ENCODE measurements at regions not wholly inside any gene's neighbourhood (a gene's known extent, or its start where the extent isn't known, plus 50 kb on each side); places are given as distances from the start of the nearest gene placed in this dataset.

- no peak; the same call in 2 of the 3 replicates for ATAC-seq
- TF ChIP-seq TCF4 (CRISPR knock-in tag; IDR thresholded peaks at IDR 0.05; ENCODE audit: borderline replicate concordance) (no peak), ESRRG (CRISPR knock-in tag; IDR thresholded peaks at IDR 0.05) (no peak), OSR1 (CRISPR knock-in tag; IDR thresholded peaks at IDR 0.05) (no peak), TOX (CRISPR knock-in tag; IDR thresholded peaks at IDR 0.05; ENCODE audit: borderline replicate concordance) (no peak), CSDC2 (CRISPR knock-in tag; IDR thresholded peaks at IDR 0.05) (no peak), GLIS3 (CRISPR knock-in tag; IDR thresholded peaks at IDR 0.05) (no peak), CSRNP3 (CRISPR knock-in tag; IDR thresholded peaks at IDR 0.05) (no peak), SNAI2 (CRISPR knock-in tag; IDR thresholded peaks at IDR 0.05) (no peak), ZNF70 (CRISPR knock-in tag; IDR thresholded peaks at IDR 0.05) (no peak), PATZ1 (CRISPR knock-in tag; IDR thresholded peaks at IDR 0.05; ENCODE audit: borderline replicate concordance) (no peak)
These were observed 160.4 kb upstream of the GPC6 start for GRCh38 chr13:93066187-93066586.

- peak; percentile 75 for ATAC-seq
- TF ChIP-seq ZNF565 (CRISPR knock-in tag; conservative IDR thresholded peaks at IDR 0.05; ENCODE audit: low read depth) (no peak), ISL1 (CRISPR knock-in tag; IDR thresholded peaks at IDR 0.05) (peak; percentile 74), ZFP3 (CRISPR knock-in tag; IDR thresholded peaks at IDR 0.05) (peak; percentile 49; the same call in 1 of the 2 replicates), ZFP30 (CRISPR knock-in tag; IDR thresholded peaks at IDR 0.05) (no peak), CSDC2 (CRISPR knock-in tag; IDR thresholded peaks at IDR 0.05) (no peak; the same call in 1 of the 2 replicates)
These were observed 147.3 kb upstream of the GPC6 start for GRCh38 chr13:93079294-93079693.

GRCh38 chr13:93080166-93080565 lies 146.4 kb upstream of the GPC6 start:
- TF ChIP-seq PATZ1 (CRISPR knock-in tag; IDR thresholded peaks at IDR 0.05; ENCODE audit: borderline replicate concordance) (no peak), TSHZ2 (CRISPR knock-in tag; IDR thresholded peaks at IDR 0.05) (no peak), TCF4 (CRISPR knock-in tag; IDR thresholded peaks at IDR 0.05; ENCODE audit: borderline replicate concordance) (no peak), CSDC2 (CRISPR knock-in tag; IDR thresholded peaks at IDR 0.05) (no peak), TOX (CRISPR knock-in tag; IDR thresholded peaks at IDR 0.05; ENCODE audit: borderline replicate concordance) (no peak), ESRRG (CRISPR knock-in tag; IDR thresholded peaks at IDR 0.05) (no peak), OSR1 (CRISPR knock-in tag; IDR thresholded peaks at IDR 0.05) (no peak), ISL1 (CRISPR knock-in tag; IDR thresholded peaks at IDR 0.05) (no peak), ZNF8 (CRISPR knock-in tag; IDR thresholded peaks at IDR 0.05) (no peak), POU6F1 (CRISPR knock-in tag; IDR thresholded peaks at IDR 0.05; ENCODE audit: borderline replicate concordance, low read depth) (no peak), RARB (CRISPR knock-in tag; IDR thresholded peaks at IDR 0.05) (no peak), ZNF565 (CRISPR knock-in tag; conservative IDR thresholded peaks at IDR 0.05; ENCODE audit: low read depth) (no peak), BACH2 (CRISPR knock-in tag; IDR thresholded peaks at IDR 0.05; ENCODE audit: borderline replicate concordance) (no peak), PPARA (CRISPR knock-in tag; IDR thresholded peaks at IDR 0.05; ENCODE audit: borderline replicate concordance) (no peak), ZFP3 (CRISPR knock-in tag; IDR thresholded peaks at IDR 0.05) (no peak)
- ATAC-seq = no peak

Data from SK-N-SH treated with all-trans-retinoic acid at 6 μM for 48 hours (cell line).